Neural progenitor cell (in vitro differentiated cells): ENCODE measurements at regions not wholly inside any gene's neighbourhood (a gene's known extent, or its start where the extent isn't known, plus 50 kb on each side); places are given as distances from the start of the nearest gene placed in this dataset.

Experiments
- EZH2phosphoT487 ChIP-seq: fragments of 200-600 bp; sonication (generic); IDR thresholded peaks from 2 replicates; pipeline ENCODE4 v1.6.1; 2017; ENCODE audit warnings: antibody characterized with exemption
- TF ChIP-seq, protein P1 (sequence below): fragments of 200-600 bp; sonication (generic); IDR thresholded peaks from 2 replicates; pipeline ENCODE4 v1.5.1; 2017; ENCODE audit warnings: antibody characterized with exemption, mild to moderate bottlenecking

DNA sequence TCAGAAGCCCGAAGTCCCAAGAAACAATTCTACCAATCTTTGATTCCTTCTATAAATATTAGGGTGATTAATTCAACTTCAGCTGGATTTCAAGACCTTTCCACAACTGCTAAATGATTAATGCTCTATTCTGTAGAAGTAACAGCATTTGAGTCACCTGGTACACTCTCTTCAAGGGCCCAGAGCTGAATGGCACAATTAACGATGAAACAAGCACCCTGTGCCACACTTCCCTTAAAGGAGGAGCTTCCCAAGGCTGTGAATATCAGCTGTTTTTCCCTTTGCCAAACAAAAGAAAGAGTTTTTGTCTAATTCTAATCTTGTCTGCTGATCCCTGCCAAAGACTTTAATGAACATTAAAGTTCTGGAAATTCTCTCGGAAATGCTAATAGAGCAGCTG is 56.0 kb downstream of the BOD1L2 start:
- TF ChIP-seq EZH2phosphoT487 = no peak
- TF ChIP-seq, protein P1, sequence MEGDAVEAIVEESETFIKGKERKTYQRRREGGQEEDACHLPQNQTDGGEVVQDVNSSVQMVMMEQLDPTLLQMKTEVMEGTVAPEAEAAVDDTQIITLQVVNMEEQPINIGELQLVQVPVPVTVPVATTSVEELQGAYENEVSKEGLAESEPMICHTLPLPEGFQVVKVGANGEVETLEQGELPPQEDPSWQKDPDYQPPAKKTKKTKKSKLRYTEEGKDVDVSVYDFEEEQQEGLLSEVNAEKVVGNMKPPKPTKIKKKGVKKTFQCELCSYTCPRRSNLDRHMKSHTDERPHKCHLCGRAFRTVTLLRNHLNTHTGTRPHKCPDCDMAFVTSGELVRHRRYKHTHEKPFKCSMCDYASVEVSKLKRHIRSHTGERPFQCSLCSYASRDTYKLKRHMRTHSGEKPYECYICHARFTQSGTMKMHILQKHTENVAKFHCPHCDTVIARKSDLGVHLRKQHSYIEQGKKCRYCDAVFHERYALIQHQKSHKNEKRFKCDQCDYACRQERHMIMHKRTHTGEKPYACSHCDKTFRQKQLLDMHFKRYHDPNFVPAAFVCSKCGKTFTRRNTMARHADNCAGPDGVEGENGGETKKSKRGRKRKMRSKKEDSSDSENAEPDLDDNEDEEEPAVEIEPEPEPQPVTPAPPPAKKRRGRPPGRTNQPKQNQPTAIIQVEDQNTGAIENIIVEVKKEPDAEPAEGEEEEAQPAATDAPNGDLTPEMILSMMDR = no peak
